Vagina (tissue), 2 donors: ENCODE measurements at regions not wholly inside any gene's neighbourhood (a gene's known extent, or its start where the extent isn't known, plus 50 kb on each side); places are given as distances from the start of the nearest gene placed in this dataset.

Experiments
- POLR2A ChIP-seq, 2 donors: fragments of 450-650 bp; IDR thresholded peaks; one replicate each; pipeline ENCODE4 v1.6.1; 2017; ENCODE audit warnings: antibody characterized with exemption in 2 of 2, mild to moderate bottlenecking in 2 of 2, moderate library complexity in 2 of 2
- POLR2AphosphoS5 ChIP-seq, 2 donors: sonication (generic); formaldehyde crosslinking; IDR thresholded peaks; one replicate each; pipeline ENCODE4 v1.9.0; 2017; ENCODE audit warnings: antibody characterized with exemption in 2 of 2, mild to moderate bottlenecking in 2 of 2, low read depth in 1 of 2; ENCODE audit not compliant: insufficient read depth in 1 of 2
- TF ChIP-seq, protein P1 (sequence below), 3 experiments: fragments of 450-650 bp in 2 of 3; fragments of 200-600 bp in 1 of 3; sonication (generic) in 1 of 3; IDR thresholded peaks; one replicate each; pipeline ENCODE4 v1.5.1; 2017 to 2019; ENCODE audit warnings: antibody characterized with exemption in 3 of 3, mild to moderate bottlenecking in 2 of 3, moderate library complexity in 2 of 3

- TF ChIP-seq, protein P1, sequence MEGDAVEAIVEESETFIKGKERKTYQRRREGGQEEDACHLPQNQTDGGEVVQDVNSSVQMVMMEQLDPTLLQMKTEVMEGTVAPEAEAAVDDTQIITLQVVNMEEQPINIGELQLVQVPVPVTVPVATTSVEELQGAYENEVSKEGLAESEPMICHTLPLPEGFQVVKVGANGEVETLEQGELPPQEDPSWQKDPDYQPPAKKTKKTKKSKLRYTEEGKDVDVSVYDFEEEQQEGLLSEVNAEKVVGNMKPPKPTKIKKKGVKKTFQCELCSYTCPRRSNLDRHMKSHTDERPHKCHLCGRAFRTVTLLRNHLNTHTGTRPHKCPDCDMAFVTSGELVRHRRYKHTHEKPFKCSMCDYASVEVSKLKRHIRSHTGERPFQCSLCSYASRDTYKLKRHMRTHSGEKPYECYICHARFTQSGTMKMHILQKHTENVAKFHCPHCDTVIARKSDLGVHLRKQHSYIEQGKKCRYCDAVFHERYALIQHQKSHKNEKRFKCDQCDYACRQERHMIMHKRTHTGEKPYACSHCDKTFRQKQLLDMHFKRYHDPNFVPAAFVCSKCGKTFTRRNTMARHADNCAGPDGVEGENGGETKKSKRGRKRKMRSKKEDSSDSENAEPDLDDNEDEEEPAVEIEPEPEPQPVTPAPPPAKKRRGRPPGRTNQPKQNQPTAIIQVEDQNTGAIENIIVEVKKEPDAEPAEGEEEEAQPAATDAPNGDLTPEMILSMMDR (IDR thresholded peaks at IDR 0.05), result no peak
- TF ChIP-seq POLR2AphosphoS5 (IDR thresholded peaks at IDR 0.05; ENCODE audit: insufficient read depth in 1 of 2, low read depth in 1 of 2), result no peak
- TF ChIP-seq POLR2A (IDR thresholded peaks at IDR 0.05), result no peak
Measured at GRCh38 chr10:23556727-23557440, 118.0 kb downstream of the OTUD1 start.
